WERI-Rb-1 (cell line): ENCODE measurements at regions not wholly inside any gene's neighbourhood (a gene's known extent, or its start where the extent isn't known, plus 50 kb on each side); places are given as distances from the start of the nearest gene placed in this dataset.

Experiments
- DNase-seq: peaks from one replicate; pipeline ENCODE4 v3.0.0-alpha.2; 2020
- H3K27ac ChIP-seq: fragments of 250-450 bp; sonication (Bioruptor Pico); 2 replicates; pipeline ENCODE4 v1.5.1; 2020; ENCODE audit warnings: mild to moderate bottlenecking, moderate library complexity
- H3K27me3 ChIP-seq: fragments of 250-450 bp; sonication (Bioruptor Pico); 2 replicates; pipeline ENCODE4 v1.5.1; 2021; ENCODE audit warnings: mild to moderate bottlenecking, low read depth, moderate library complexity; ENCODE audit not compliant: insufficient read depth, severe bottlenecking
- H3K36me3 ChIP-seq: fragments of 250-450 bp; sonication (Bioruptor Pico); 2 replicates; pipeline ENCODE4 v1.5.1; 2020; ENCODE audit warnings: mild to moderate bottlenecking, moderate library complexity
- H3K4me3 ChIP-seq: 2 replicates; pipeline ENCODE4 v1.5.1; 2011; ENCODE audit warnings: low read depth, mild to moderate bottlenecking, control low read depth, low read length
- H3K9me3 ChIP-seq: fragments of 250-450 bp; sonication (Bioruptor Pico); 2 replicates; pipeline ENCODE4 v1.5.1; 2021; ENCODE audit warnings: mild to moderate bottlenecking, moderate library complexity; ENCODE audit not compliant: severe bottlenecking
- CTCF ChIP-seq: IDR thresholded peaks from 2 replicates; pipeline ENCODE4 v1.5.1; 2011; ENCODE audit warnings: low read depth, mild to moderate bottlenecking, control low read depth, inconsistent platforms, low read length

GRCh38 chr11:40062616-40063015 lies 1396.8 kb downstream of the LRRC4C start:
- peaks cover 26% of the 10 kb centered on the region for H3K27me3 ChIP-seq
- no peaks in the 10 kb centered on the region for H3K9me3 ChIP-seq
- no peak for TF ChIP-seq CTCF
- H3K36me3 ChIP-seq, result no peaks in the 10 kb centered on the region
- no peak overlapping the region for H3K4me3 ChIP-seq
- DNase-seq, result no peak
- H3K27ac ChIP-seq, result no peak overlapping the region

GRCh38 chr11:40061221-40061620 lies 1398.2 kb downstream of the LRRC4C start:
- Histone ChIP-seq H3K27ac (no peak overlapping the region), H3K9me3 (no peaks in the 10 kb centered on the region), H3K27me3 (peaks cover 21% of the 10 kb centered on the region), H3K36me3 (no peaks in the 10 kb centered on the region), H3K4me3 (no peak overlapping the region)
- DNase-seq, result no peak
- no peak for TF ChIP-seq CTCF

- Histone ChIP-seq H3K27me3 (peaks cover 9% of the 10 kb centered on the region), H3K4me3 (no peak overlapping the region), H3K9me3 (no peaks in the 10 kb centered on the region), H3K27ac (no peak overlapping the region), H3K36me3 (no peaks in the 10 kb centered on the region)
- DNase-seq, result no peak
- TF ChIP-seq CTCF, result no peak
These were observed 1404.8 kb downstream of the LRRC4C start for GRCh38 chr11:40054631-40055030.

GRCh38 chr11:40045312-40045711 lies 1414.1 kb downstream of the LRRC4C start:
- no peak for DNase-seq
- no peak overlapping the region for H3K4me3 ChIP-seq
- H3K36me3 ChIP-seq, result no peaks in the 10 kb centered on the region
- peaks cover 6% of the 10 kb centered on the region for H3K27me3 ChIP-seq
- no peaks in the 10 kb centered on the region for H3K9me3 ChIP-seq
- no peak overlapping the region for H3K27ac ChIP-seq
- TF ChIP-seq CTCF, result no peak

GRCh38 chr11:40037005-40037404 lies 1422.4 kb downstream of the LRRC4C start:
- no peak for TF ChIP-seq CTCF
- no peak for DNase-seq
- no peak overlapping the region for H3K27ac ChIP-seq

GRCh38 chr11:40032331-40032730 lies 1427.1 kb downstream of the LRRC4C start:
- no peak for DNase-seq
- H3K9me3 ChIP-seq, result no peaks in the 10 kb centered on the region

More at GRCh38 chr11:40037005-40037404, 1422.4 kb downstream of the LRRC4C start:
- no peaks in the 10 kb centered on the region for H3K36me3 ChIP-seq
- H3K9me3 ChIP-seq, result no peaks in the 10 kb centered on the region
- peaks cover 16% of the 10 kb centered on the region for H3K27me3 ChIP-seq
- no peak overlapping the region for H3K4me3 ChIP-seq

More at GRCh38 chr11:40032331-40032730, 1427.1 kb downstream of the LRRC4C start:
- no peak for TF ChIP-seq CTCF
- Histone ChIP-seq H3K36me3 (no peaks in the 10 kb centered on the region), H3K4me3 (no peak overlapping the region), H3K27me3 (peaks cover 42% of the 10 kb centered on the region), H3K27ac (no peak overlapping the region)
